GM23338 (cell line): ENCODE measurements at regions not wholly inside any gene's neighbourhood (a gene's known extent, or its start where the extent isn't known, plus 50 kb on each side); places are given as distances from the start of the nearest gene placed in this dataset.

Experiments used
- ATAC-seq: fragments of 200-7000 bp; cut with Tn5 transposase; 3 replicates; pipeline ENCODE4 v1.9.1; 2020
- DNase-seq: peaks from one replicate; pipeline ENCODE4 v3.0.0-alpha.2; 2015; ENCODE audit warnings: low spot score
- H2AFZ ChIP-seq: fragments of 200-600 bp; sonication (generic); 2 replicates; pipeline ENCODE4 v1.8.0; 2016; ENCODE audit warnings: antibody characterized with exemption, mild to moderate bottlenecking, moderate library complexity
- H3F3A ChIP-seq: fragments of 200-600 bp; sonication (generic); replicated peaks from 2 replicates; pipeline ENCODE4 v1.8.0; 2017; ENCODE audit warnings: antibody characterized with exemption, mixed run types, low read depth
- H3K27ac ChIP-seq: fragments of 200-600 bp; sonication (generic); 2 replicates; pipeline ENCODE4 v1.6.1; 2016; ENCODE audit warnings: low read depth
- H3K27me3 ChIP-seq: fragments of 200-600 bp; sonication (generic); 2 replicates; pipeline ENCODE4 v1.8.0; 2016; ENCODE audit warnings: mild to moderate bottlenecking, mixed run types, moderate library complexity; ENCODE audit not compliant: insufficient read depth
- H3K36me3 ChIP-seq: fragments of 200-600 bp; sonication (generic); 2 replicates; pipeline ENCODE4 v1.8.0; 2016; ENCODE audit warnings: mild to moderate bottlenecking; ENCODE audit not compliant: insufficient read depth
- H3K4me1 ChIP-seq: fragments of 200-600 bp; sonication (generic); 2 replicates; pipeline ENCODE4 v1.8.0; 2016; ENCODE audit warnings: mild to moderate bottlenecking, moderate library complexity; ENCODE audit not compliant: insufficient read depth
- H3K4me2 ChIP-seq: fragments of 200-600 bp; sonication (generic); 2 replicates; pipeline ENCODE4 v1.7.1; 2017; ENCODE audit warnings: mixed run types
- H3K4me3 ChIP-seq: fragments of 200-600 bp; sonication (generic); 2 replicates; pipeline ENCODE4 v1.6.1; 2016; ENCODE audit warnings: mixed run types
- H3K79me2 ChIP-seq: fragments of 200-600 bp; sonication (generic); replicated peaks from 2 replicates; pipeline ENCODE4 v1.8.0; 2017; ENCODE audit warnings: mild to moderate bottlenecking; ENCODE audit not compliant: insufficient read depth
- H3K9me2 ChIP-seq: fragments of 200-600 bp; sonication (generic); 2 replicates; pipeline ENCODE4 v1.8.0; 2017; ENCODE audit not compliant: insufficient read depth
- H4K20me1 ChIP-seq: fragments of 200-600 bp; sonication (generic); replicated peaks from 2 replicates; pipeline ENCODE4 v1.8.0; 2017; ENCODE audit warnings: mild to moderate bottlenecking; ENCODE audit not compliant: insufficient read depth
- H3K27ac Mint-ChIP-seq: 2 replicates; pipeline ENCODE4 v1.8.0; 2020; ENCODE audit warnings: inconsistent platforms, mild to moderate bottlenecking, moderate library complexity, mixed read lengths
- H3K27me3 Mint-ChIP-seq: 3 replicates; pipeline ENCODE4 v1.8.0; 2022; ENCODE audit warnings: low read depth, mild to moderate bottlenecking, moderate library complexity, mixed read lengths, inconsistent platforms; ENCODE audit not compliant: insufficient read depth, poor library complexity
- H3K36me3 Mint-ChIP-seq: 3 replicates; pipeline ENCODE4 v1.8.0; 2021; ENCODE audit warnings: low read depth, mild to moderate bottlenecking, inconsistent platforms, moderate library complexity, mixed read lengths
- H3K4me1 Mint-ChIP-seq: 3 replicates; pipeline ENCODE4 v1.8.0; 2020; ENCODE audit warnings: mild to moderate bottlenecking, inconsistent platforms, mixed read lengths
- H3K4me3 Mint-ChIP-seq: 3 replicates; pipeline ENCODE4 v1.8.0; 2021; ENCODE audit warnings: moderate library complexity, mild to moderate bottlenecking, inconsistent platforms, mixed read lengths
- H3K9me3 Mint-ChIP-seq: 3 replicates; pipeline ENCODE4 v1.8.0; 2020; ENCODE audit warnings: moderate library complexity, mild to moderate bottlenecking, inconsistent platforms, mixed read lengths
- JUNB ChIP-seq: IDR thresholded peaks from one replicate; pipeline ENCODE4 v1.6.1; 2016; ENCODE audit warnings: antibody characterized with exemption; ENCODE audit not compliant: unreplicated experiment
- STAT1 ChIP-seq: IDR thresholded peaks from one replicate; pipeline ENCODE4 v1.6.1; 2016; ENCODE audit warnings: antibody characterized with exemption; ENCODE audit not compliant: unreplicated experiment
- ZNF462 ChIP-seq: fragments of 250-450 bp; sonication (Bioruptor Pico); IDR thresholded peaks from 2 replicates; pipeline ENCODE4 v1.5.0; 2020; ENCODE audit warnings: mild to moderate bottlenecking, moderate library complexity
- TF ChIP-seq, protein P1 (sequence below): IDR thresholded peaks from one replicate; pipeline ENCODE4 v1.6.1; 2018; ENCODE audit warnings: antibody characterized with exemption; ENCODE audit not compliant: unreplicated experiment

DNA sequence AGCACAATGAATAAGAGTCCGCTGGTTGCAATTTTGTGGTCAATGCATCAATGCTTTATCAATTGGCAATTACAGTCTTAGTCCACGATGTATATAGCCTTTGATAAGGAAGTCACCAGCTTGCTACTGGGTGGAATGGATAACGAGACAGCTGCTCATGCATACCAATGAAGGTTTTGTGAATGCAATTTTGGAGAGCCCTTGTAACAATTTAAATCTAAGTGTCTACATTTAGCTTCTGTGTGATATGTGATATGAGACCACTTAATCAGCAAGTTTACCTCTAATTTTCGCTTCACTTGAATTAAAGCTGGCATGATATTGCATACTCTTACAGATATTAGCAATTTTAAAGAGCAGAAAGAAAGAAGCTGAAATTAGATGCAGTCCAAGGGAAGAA, 543.9 kb downstream of the RNF144B start:
- no peaks in the 10 kb centered on the region for H4K20me1 ChIP-seq
- Mint-ChIP-seq H3K9me3 (no peaks in the 10 kb centered on the region), H3K4me1 (no peaks in the 10 kb centered on the region), H3K27ac (no peak overlapping the region), H3K36me3 (no peaks in the 10 kb centered on the region), H3K4me3 (no peak overlapping the region), H3K27me3 (no peaks in the 10 kb centered on the region)
- no peaks in the 10 kb centered on the region for H3K36me3 ChIP-seq
- no peak overlapping the region for H3K4me3 ChIP-seq
- no peaks in the 10 kb centered on the region for H3F3A ChIP-seq
- no peaks in the 10 kb centered on the region for H3K27me3 ChIP-seq
- no peaks in the 10 kb centered on the region for H3K9me2 ChIP-seq
- H3K4me2 ChIP-seq: no peak overlapping the region
- no peak overlapping the region for H2AFZ ChIP-seq
- H3K27ac ChIP-seq: no peak overlapping the region
- H3K79me2 ChIP-seq: no peaks in the 10 kb centered on the region
- DNase-seq: no peak
- no peak for ATAC-seq
- no peaks in the 10 kb centered on the region for H3K4me1 ChIP-seq
- TF ChIP-seq ZNF462 (CRISPR knock-in tag) (no peak), JUNB (no peak), STAT1 (no peak)
- TF ChIP-seq, protein P1, sequence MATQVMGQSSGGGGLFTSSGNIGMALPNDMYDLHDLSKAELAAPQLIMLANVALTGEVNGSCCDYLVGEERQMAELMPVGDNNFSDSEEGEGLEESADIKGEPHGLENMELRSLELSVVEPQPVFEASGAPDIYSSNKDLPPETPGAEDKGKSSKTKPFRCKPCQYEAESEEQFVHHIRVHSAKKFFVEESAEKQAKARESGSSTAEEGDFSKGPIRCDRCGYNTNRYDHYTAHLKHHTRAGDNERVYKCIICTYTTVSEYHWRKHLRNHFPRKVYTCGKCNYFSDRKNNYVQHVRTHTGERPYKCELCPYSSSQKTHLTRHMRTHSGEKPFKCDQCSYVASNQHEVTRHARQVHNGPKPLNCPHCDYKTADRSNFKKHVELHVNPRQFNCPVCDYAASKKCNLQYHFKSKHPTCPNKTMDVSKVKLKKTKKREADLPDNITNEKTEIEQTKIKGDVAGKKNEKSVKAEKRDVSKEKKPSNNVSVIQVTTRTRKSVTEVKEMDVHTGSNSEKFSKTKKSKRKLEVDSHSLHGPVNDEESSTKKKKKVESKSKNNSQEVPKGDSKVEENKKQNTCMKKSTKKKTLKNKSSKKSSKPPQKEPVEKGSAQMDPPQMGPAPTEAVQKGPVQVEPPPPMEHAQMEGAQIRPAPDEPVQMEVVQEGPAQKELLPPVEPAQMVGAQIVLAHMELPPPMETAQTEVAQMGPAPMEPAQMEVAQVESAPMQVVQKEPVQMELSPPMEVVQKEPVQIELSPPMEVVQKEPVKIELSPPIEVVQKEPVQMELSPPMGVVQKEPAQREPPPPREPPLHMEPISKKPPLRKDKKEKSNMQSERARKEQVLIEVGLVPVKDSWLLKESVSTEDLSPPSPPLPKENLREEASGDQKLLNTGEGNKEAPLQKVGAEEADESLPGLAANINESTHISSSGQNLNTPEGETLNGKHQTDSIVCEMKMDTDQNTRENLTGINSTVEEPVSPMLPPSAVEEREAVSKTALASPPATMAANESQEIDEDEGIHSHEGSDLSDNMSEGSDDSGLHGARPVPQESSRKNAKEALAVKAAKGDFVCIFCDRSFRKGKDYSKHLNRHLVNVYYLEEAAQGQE: no peak
